HCT116 (cell line): ENCODE measurements at regions not wholly inside any gene's neighbourhood (a gene's known extent, or its start where the extent isn't known, plus 50 kb on each side); places are given as distances from the start of the nearest gene placed in this dataset.

Experiments
- ATAC-seq: fragments of 200-7000 bp; cut with Tn5 transposase; 2 replicates; pipeline ENCODE4 v1.9.1; 2020; ENCODE audit warnings: mild to moderate bottlenecking, moderate library complexity
- BruUV-seq: library from RNA; stranded (reverse); fragments of 400-500 nt; replicated peaks from 2 replicates; lab custom pipeline; 2021; lab: Mats Ljungman, UMichigan
- CTCF ChIA-PET: fragments of 300-600 bp; sonication (Branson Sonifier 250); formaldehyde crosslinking; loops from one replicate; lab custom pipeline; 2021; ENCODE audit warnings: antibody characterized with exemption; lab: Charles Lee
- POLR2A ChIA-PET: fragments of 300-600, 350-600 bp; sonication (Branson Sonifier 250); formaldehyde crosslinking; loops from one replicate; lab custom pipeline; 2021; ENCODE audit warnings: antibody characterized with exemption; lab: Charles Lee
- RAD21 ChIA-PET, 2 experiments: fragments of 300-600 bp; sonication (Branson Sonifier 250); formaldehyde crosslinking; loops; one replicate each; lab custom pipeline; 2023; ENCODE audit warnings: low total read pairs in 2 of 2; ENCODE audit not compliant: uncharacterized antibody in 2 of 2, unreplicated experiment in 2 of 2, low non-redundant PET in 1 of 2; lab: Charles Lee
- DNase-seq: peaks from one replicate; pipeline ENCODE4 v3.0.0-alpha.2; 2010; ENCODE audit warnings: low read depth, low spot score
- H2AFZ ChIP-seq: fragments of 200-600 bp; shearing (Covaris generic), sonication (generic); 2 replicates; pipeline ENCODE4 v1.6.1; 2017; ENCODE audit warnings: low read depth, mixed run types, mixed read lengths, antibody characterized with exemption, low read length; ENCODE audit not compliant: poor library complexity, severe bottlenecking
- H3K27ac ChIP-seq: 2 replicates; pipeline ENCODE4 v1.5.1; 2012; ENCODE audit warnings: low read depth, low read length
- H3K27me3 ChIP-seq: fragments of 200-600 bp; sonication (generic); 2 replicates; pipeline ENCODE4 v1.6.1; 2016; ENCODE audit warnings: mixed run types, low read length, mixed read lengths; ENCODE audit not compliant: insufficient read depth
- H3K36me3 ChIP-seq, 2 experiments: fragments of 200-500 bp in 1 of 2; fragments of 200-600 bp in 1 of 2; sonication (Bioruptor generic) in 1 of 2; sonication (generic) in 1 of 2; 2 replicates each; pipeline versions ENCODE4 v1.5.1 to v1.6.1; 2014 to 2016; ENCODE audit warnings: low read length in 2 of 2, inconsistent platforms in 1 of 2, mixed read lengths in 1 of 2, mixed run types in 1 of 2; ENCODE audit not compliant: insufficient read depth in 2 of 2, control insufficient read depth in 1 of 2
- H3K4me1 ChIP-seq, 2 experiments: fragments of 200-600 bp in 1 of 2; sonication (generic) in 1 of 2; 2 replicates each; pipeline versions ENCODE4 v1.5.1 to v1.6.1; 2012 to 2017; ENCODE audit warnings: low read length in 2 of 2, inconsistent platforms in 1 of 2, mild to moderate bottlenecking in 1 of 2, mixed read lengths in 1 of 2, mixed run types in 1 of 2, moderate library complexity in 1 of 2; ENCODE audit not compliant: insufficient read depth in 2 of 2, control insufficient read depth in 1 of 2
- H3K4me2 ChIP-seq: fragments of 200-600 bp; sonication (generic); 2 replicates; pipeline ENCODE4 v1.6.1; 2017; ENCODE audit warnings: mixed run types, low read length, mixed read lengths
- H3K4me3 ChIP-seq, 2 experiments: fragments of 200-600 bp in 1 of 2; sonication (generic) in 1 of 2; replicated peaks in 1 of 2; 2 replicates each; pipeline ENCODE4 v1.5.1; 2011 to 2016; ENCODE audit warnings: low read length in 2 of 2, control low read depth in 1 of 2, low read depth in 1 of 2, mild to moderate bottlenecking in 1 of 2, mixed read lengths in 1 of 2, mixed run types in 1 of 2
- H3K79me2 ChIP-seq: fragments of 200-600 bp; sonication (generic); 2 replicates; pipeline ENCODE4 v1.6.1; 2017; ENCODE audit warnings: mild to moderate bottlenecking, mixed run types, low read length, moderate library complexity, mixed read lengths; ENCODE audit not compliant: insufficient read depth
- H3K9ac ChIP-seq: fragments of 200-600 bp; sonication (generic); 2 replicates; pipeline ENCODE4 v1.6.1; 2016; ENCODE audit warnings: low read length, mixed read lengths
- H3K9me2 ChIP-seq: fragments of 200-600 bp; sonication (generic), shearing (Covaris generic); 2 replicates; pipeline ENCODE4 v1.6.1; 2017; ENCODE audit warnings: mixed run types, mild to moderate bottlenecking, moderate library complexity; ENCODE audit not compliant: insufficient read depth
- H3K9me3 ChIP-seq, 2 experiments: fragments of 200-500 bp in 1 of 2; fragments of 200-600 bp in 1 of 2; sonication (Bioruptor generic) in 1 of 2; sonication (generic) in 1 of 2; 2 replicates each; pipeline ENCODE4 v1.6.1; 2014 to 2017; ENCODE audit warnings: low read length in 2 of 2, mixed read lengths in 2 of 2, inconsistent platforms in 1 of 2, low read depth in 1 of 2, mild to moderate bottlenecking in 1 of 2, mixed run types in 1 of 2, moderate library complexity in 1 of 2; ENCODE audit not compliant: control insufficient read depth in 1 of 2, insufficient read depth in 1 of 2
- H4K20me1 ChIP-seq: fragments of 200-600 bp; sonication (generic), shearing (Covaris generic); 2 replicates; pipeline ENCODE4 v1.6.1; 2017; ENCODE audit warnings: mixed run types, mild to moderate bottlenecking, moderate library complexity; ENCODE audit not compliant: insufficient read depth
- EZH2 ChIP-seq: fragments of 200-600 bp; sonication (generic); IDR thresholded peaks from 2 replicates; pipeline ENCODE4 v1.6.1; 2017; ENCODE audit warnings: antibody characterized with exemption, mixed run types
- POLR2A ChIP-seq: IDR thresholded peaks from 2 replicates; pipeline ENCODE4 v1.7.0; 2011; ENCODE audit warnings: borderline replicate concordance; ENCODE audit not compliant: insufficient read depth, insufficient read length; ENCODE audit errors: extremely low read depth
- REST ChIP-seq: IDR thresholded peaks from 2 replicates; pipeline ENCODE4 v1.6.1; 2012; ENCODE audit warnings: low read depth
- SIN3A ChIP-seq: IDR thresholded peaks from 2 replicates; pipeline ENCODE4 v1.6.1; 2012; ENCODE audit warnings: low read depth
- intact Hi-C: fragments of 100-400 bp; cut with micrococcal nuclease; formaldehyde crosslinking; loops from 2 replicates; pipeline ENCODE4 v1.10.0; 2022

GRCh38 chr9:102273952-102274351 lies 535.5 kb upstream of the GRIN3A start (continued):
- no peak for TF ChIP-seq POLR2A

- ATAC-seq, result no peak
- POLR2A ChIA-PET, result no interaction called here
Measured at GRCh38 chr9:102253099-102253498, 514.7 kb upstream of the GRIN3A start.

GRCh38 chr9:102244916-102245315 lies 506.5 kb upstream of the GRIN3A start:
- no peak overlapping the region for H3K4me3 ChIP-seq
- ChIA-PET CTCF (no interaction called here), RAD21 (no interaction called here), POLR2A (no interaction called here)
- no peak overlapping the region for H3K4me2 ChIP-seq
- no peaks in the 10 kb centered on the region for H3K4me1 ChIP-seq
- no peak overlapping the region for H3K9ac ChIP-seq
- peaks cover 0 to 21% of the 10 kb centered on the region in 2 experiments; a peak in 2 of 4 replicates for H3K9me3 ChIP-seq
- DNase-seq, result no peak
- BruUV-seq, result no TSS peak
- H3K27me3 ChIP-seq, result no peaks in the 10 kb centered on the region
- H3K36me3 ChIP-seq, result no peaks in the 10 kb centered on the region
- no peak for ATAC-seq
- no peak overlapping the region for H3K27ac ChIP-seq
- TF ChIP-seq SIN3A, result no peak
- no peak for TF ChIP-seq REST
- intact Hi-C loops, result no loop called here
- no peaks in the 10 kb centered on the region for H4K20me1 ChIP-seq
- H3K79me2 ChIP-seq, result no peaks in the 10 kb centered on the region
- H3K9me2 ChIP-seq, result no peaks in the 10 kb centered on the region
- no peak overlapping the region for H2AFZ ChIP-seq

More at GRCh38 chr9:102253099-102253498, 514.7 kb upstream of the GRIN3A start:
- no peak overlapping the region for H2AFZ ChIP-seq
- DNase-seq, result no peak
- ChIA-PET CTCF (no interaction called here), RAD21 (no interaction called here)
- no peak overlapping the region for H3K4me2 ChIP-seq
- H3K9ac ChIP-seq, result no peak overlapping the region
- H3K36me3 ChIP-seq, result no peaks in the 10 kb centered on the region
- intact Hi-C loops, result no loop called here
- H3K27ac ChIP-seq, result no peak overlapping the region
- H3K9me2 ChIP-seq, result no peaks in the 10 kb centered on the region
- H4K20me1 ChIP-seq, result no peaks in the 10 kb centered on the region
- no peaks in the 10 kb centered on the region for H3K4me1 ChIP-seq
- no peak overlapping the region for H3K4me3 ChIP-seq
- TF ChIP-seq EZH2, result no peak
- TF ChIP-seq, all 23 proteins: peak for 0
- Histone ChIP-seq H3K9me3 (peaks cover 0 to 11% of the 10 kb centered on the region in 2 experiments; a peak in 2 of 4 replicates), H3K79me2 (no peaks in the 10 kb centered on the region), H3K27me3 (no peaks in the 10 kb centered on the region)
- no TSS peak for BruUV-seq
